ENCODE measurements at regions not wholly inside any gene's neighbourhood (a gene's known extent, or its start where the extent isn't known, plus 50 kb on each side); places are given as distances from the start of the nearest gene placed in this dataset.
"Not testable (repeated sequence)": the region's sequence is repeated elsewhere in the genome, so short reads cannot be mapped to it uniquely, and the experiment has no call there.

- no peak for DNase-seq
Measured at GRCh38 chr5:114790403-114790792, 379.3 kb downstream of the TRIM36 start.

DNA sequence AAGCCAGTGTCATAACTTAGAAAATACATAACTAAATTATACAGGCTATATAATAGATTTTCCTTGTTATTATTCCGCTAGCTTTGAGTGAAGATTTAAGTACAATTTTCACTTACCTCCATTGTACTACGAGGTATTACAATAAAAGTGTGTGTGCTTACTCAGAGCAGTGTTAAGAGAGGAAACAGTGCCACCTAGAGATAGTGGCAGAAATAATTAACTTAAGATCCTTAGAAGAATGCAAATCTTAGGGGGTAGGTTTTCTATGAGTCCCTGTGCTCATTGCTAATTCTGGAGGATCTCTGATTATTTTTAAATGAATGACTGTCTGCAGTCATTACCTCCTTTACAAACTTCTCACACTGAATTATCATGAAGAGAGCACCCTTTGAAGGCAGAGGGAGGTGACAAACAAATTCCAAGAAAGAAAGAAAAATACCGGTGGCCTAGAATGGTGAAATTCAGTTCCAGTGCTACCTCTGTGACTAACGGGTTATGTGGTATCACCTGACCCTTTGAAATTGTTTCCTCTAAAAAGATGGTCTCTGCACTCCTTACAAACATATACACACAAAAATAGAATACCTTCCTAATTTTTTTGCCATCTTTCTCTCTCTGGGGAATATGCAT lies 379.8 kb downstream of the TRIM36 start:
- no peak for DNase-seq

DNA sequence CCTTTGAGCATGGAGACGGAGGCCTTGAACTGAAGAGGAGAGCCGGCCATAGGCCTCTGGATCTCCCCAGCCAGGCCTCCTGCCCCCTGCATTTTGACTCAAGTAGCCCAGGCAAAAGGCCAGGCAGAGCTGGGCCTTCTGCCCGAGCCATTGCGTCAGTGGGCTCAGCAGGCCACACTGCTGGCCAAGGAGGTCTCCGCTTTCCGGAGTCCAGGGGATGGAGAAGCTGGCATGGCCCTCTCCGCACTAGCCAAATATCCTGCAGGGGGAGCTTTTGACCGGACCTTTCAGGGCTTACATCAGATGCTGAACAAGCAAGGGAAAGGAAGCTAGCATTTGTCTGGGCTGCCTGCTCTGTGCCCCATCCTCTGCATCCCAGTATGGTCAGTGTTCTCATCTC lies 386.8 kb downstream of the TRIM36 start:
- DNase-seq, result no peak

- no peak for DNase-seq
Measured at GRCh38 chr5:114782177-114782576, 387.5 kb downstream of the TRIM36 start.

DNA sequence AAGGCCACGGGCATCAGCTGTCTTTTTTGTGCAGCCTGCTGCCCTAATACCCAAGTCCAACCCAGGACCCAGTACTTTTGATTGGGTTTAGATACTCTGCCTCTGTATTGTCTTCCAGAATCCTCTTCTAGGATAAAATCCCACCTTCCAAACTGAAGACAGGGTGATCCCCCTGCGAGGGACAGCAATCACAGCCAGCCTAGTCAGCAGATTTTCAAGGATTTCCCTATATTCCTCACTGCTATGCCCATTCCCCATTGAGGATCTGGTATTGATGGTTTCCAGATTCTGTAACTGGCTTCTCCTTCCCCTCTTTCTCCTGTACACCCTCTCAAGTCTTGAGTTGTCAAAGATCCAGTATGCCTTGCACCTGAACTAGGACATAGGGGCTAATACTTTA lies 389.4 kb downstream of the TRIM36 start:
- DNase-seq, result no peak

DNA sequence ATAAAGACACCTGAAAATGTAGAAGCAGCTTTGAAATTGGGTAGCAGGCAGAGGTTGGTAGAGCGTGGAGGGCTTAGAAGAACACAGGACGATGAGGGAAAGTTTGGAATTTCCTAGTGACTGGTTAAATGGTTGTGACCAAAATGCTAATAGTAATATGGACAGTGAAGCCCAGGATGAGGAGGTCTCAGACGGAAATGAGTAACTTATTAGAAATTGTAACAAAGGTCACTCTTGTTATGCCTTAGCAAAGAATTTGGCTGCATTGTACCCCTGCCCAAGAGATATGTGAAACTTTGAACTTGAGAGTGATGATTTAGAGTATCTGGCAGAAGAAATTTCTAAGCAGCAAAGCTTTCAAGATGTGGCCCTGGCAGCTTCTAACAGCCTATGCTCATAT lies 382.5 kb downstream of the KCNN2 start:
- DNase-seq, result no peak

DNA sequence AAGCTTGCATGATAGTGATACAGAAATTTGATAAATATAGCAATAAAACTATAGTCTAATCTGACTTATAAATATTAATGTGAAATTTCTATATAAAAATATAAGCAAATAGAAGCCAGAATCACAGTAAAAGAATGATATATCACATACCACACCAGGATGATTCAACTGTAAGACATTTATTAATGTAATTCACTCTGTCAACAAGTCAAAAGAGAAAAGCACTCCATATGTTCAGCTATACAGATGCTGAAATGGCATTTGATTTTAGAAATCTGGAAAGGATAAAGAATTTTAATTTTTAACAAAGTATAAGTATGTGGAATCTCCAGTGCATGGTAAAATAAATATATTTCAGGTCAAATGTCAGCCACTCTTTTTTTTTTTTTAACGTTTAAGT lies 372.4 kb downstream of the KCNN2 start:
- DNase-seq, result no peak

DNA sequence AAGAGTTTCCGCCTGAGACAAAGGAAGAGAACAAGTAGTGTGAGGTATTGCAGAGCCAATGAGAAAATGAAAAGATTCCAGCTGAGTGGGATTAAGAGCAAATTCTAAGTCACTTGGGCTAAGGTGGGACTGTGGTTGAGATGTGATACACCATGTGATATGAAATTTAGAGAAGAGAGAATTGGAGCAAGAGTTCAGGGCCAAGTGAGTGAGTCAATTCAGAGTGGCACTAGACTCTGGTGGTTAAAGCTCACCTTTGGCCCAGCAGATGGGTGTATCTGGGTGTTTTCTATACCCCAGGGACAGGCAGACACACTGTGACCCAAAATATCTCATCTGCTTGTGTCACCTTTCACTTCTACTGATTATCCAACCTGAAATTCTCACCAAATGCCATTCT lies 368.1 kb downstream of the KCNN2 start:
- no peak for DNase-seq

GRCh38 chr5:114727358-114727757 lies 365.5 kb downstream of the KCNN2 start:
- DNase-seq, result no peak

DNA sequence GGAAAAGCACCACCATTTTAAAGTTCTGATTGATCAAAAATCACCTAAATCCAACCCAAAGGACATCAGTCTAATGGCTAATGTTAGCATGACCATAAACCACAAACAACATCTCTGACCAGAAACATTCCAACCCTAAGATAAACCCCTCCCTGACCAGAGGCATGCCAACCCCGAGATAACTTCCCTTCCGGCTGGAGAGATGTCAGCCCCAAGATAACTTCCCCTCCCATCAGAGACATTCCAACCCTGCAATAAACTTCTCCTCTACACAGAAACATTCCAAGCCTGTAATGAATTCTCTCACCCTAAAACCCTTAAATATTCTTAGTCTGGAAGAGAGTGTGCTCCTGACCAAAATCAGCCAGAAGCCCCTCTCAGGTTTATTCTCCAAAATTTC lies 364.3 kb downstream of the KCNN2 start:
- no peak for DNase-seq

DNA sequence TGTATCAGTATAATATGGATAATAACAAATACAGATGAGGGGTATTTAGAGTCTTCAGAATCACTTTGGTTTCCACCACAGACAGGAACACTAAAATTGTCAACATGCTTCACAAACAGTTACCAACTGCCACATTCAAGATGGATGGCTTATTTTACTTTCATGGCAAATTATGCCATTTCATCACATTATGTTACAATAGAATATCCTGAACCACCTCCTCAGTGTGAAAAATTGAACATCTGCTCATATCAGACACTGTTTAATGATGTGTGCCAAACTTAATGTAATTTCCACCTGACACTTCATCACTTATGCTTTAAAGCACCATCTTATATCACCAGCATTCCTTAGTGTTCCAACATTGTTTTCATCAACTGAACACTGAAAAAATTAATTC lies 357.4 kb downstream of the KCNN2 start:
- no peak for DNase-seq

- DNase-seq, result no peak
Measured at GRCh38 chr5:114716955-114717354, 355.1 kb downstream of the KCNN2 start.

- not testable (repeated sequence) for DNase-seq
Measured at GRCh38 chr5:114704225-114704893, 342.5 kb downstream of the KCNN2 start.

GRCh38 chr5:114702731-114703130 lies 340.9 kb downstream of the KCNN2 start:
- DNase-seq, result no peak

- DNase-seq, result no peak
Measured at GRCh38 chr5:114702136-114702535, 340.3 kb downstream of the KCNN2 start.

GRCh38 chr5:114700823-114701222 lies 339.0 kb downstream of the KCNN2 start:
- DNase-seq, result no peak

DNA sequence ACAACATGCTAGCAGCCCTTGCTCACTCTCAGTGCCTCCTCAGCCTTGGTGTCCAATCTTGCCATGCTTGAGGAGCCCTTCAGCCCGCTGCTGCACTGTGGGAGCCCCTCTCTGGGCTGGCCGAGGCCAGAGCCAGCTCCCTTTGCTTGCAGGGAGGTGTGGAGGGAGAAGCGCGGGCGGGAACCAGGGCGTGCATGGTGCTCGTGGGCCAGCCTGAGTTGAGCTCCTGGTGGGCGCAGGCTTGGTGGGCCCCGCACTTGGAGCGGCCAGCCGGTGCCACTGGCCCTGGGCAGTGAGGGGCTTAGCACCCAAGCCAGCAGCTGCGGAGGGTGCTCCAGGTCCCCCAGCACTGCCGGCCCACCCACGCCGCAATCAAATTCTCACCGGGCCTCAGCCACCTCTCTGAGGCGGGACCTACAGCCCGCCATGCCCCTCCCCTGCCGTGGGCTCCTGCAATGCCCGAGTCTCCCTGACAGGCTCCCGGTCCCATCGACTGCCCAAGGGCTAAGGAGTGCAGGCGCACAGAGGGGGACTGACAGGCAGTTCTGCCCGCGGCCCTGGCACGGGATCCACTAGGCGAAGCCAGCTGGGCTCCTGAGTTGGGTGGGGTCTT lies 333.5 kb downstream of the KCNN2 start:
- DNase-seq, result no peak

DNA sequence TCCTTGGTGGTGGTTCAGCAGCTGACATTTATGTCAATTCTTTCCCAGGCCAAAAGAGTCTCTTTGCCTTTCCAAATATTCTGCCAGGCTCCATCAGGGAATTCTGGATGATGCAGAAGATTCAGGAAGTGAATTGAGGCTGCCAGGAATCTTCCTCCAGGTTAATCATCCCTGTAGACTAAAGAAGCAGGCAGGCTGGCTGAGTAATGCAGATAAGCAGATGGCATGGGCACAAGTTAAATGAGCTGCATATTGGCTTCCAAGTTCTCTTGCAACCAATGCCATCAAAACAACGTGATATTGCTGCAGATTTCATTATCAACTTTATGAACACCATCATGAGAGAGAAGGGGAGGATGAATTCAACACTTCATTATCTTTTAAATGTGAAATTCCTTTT lies 324.5 kb downstream of the KCNN2 start:
- DNase-seq, result no peak

- DNase-seq, result no peak
Measured at GRCh38 chr5:114678778-114679177, 316.9 kb downstream of the KCNN2 start.

DNA sequence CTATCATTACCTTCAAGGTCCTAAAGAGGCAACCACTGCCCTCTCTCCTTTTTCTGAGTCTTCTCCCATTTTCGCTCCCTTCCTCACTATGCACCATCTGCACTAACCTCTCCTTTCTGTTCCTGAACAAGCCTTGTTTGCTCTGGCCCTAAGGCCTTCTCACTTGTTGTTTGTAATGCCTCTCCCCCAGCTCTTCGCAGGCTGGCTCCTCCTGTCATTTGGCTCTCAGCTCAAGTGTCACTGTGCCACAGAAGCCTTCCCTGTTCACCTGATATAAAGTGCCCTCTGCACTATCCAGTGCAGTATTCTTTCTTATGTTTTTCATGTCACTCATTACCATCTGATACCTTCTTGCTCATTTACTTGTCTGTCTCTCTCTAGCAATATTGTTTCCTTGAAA lies 303.7 kb downstream of the KCNN2 start:
- DNase-seq, result no peak

DNA sequence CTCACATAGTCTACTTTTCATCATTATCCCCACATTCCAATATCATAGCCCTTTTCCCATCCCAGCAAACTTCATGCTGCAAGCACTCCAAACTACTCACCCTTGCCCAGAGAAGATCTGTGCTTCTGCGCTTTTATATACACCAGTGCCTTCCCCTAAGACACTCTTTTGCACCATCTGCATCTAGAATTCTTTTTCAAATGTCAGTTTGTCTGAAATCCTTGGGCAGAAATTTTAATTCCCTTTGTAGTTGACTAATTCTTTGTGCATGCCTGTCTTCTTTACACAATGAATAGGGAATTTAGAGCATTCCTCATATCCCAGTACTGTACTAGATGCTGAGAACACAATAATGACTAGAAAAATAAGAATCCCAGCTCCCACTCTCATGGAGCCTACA lies 298.9 kb downstream of the KCNN2 start:
- DNase-seq, result no peak

DNA sequence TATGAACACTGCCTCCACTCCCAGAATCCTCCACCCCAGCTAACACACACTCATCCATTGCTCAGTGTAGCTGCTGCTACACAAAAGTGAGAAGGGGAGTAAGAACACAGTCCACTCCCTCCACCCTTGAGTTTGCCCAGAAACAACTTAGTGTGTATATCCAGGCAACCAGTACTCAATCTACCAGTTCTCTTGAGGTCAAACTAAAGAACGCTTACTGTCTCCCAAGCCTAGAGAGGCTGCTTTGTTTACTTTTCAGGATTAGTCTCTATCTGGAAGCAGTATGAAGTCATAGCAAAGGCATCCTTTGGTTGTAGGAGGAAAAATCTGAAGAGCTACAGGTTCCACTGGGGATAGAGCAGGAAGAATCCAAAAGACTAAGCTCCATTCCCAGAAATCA lies 296.3 kb downstream of the KCNN2 start:
- DNase-seq, result no peak

DNA sequence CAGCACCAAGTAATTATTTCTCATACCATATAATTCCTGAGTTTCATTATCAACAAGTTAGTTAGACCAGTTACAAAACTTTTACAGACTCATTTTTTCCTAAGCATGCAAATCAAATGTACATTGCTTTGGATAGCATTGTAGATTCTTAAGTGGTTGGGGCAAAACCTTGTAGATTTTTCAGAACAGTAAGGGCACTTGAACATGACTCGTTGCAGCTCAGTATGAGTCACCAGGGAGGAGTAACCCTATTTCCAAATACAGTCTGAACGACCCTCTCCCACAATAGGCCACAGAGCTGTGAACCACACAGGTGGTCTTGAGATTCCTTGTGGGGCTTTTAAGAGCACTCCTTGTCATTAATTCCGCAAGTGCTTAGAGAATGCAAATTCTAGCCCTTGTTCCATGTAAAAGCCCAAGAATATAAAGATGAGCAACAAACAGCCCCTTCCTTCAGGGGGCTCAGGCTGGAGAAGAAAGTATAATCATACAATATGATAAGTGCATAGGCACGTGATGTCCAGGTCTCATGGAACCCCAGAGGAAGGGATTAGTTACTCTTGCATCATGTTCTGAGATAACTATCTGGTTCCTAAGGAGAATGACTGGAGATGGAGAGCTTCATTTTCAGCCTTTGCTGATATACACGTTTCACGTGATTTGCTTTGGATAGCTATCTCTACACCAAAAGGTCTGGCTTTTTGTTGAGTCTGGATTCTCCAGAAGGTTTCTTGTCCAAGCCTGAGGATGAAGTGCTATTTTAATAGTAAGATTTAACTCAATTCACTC lies 295.7 kb downstream of the KCNN2 start:
- no peak for DNase-seq

- no peak for DNase-seq
Measured at GRCh38 chr5:114649878-114650277, 288.0 kb downstream of the KCNN2 start.

Measured in NCI-H2227 treated with DMSO at 0.1 percent for 48 hours (cell line).